Fibroblast of lung (primary cell): ENCODE measurements at regions not wholly inside any gene's neighbourhood (a gene's known extent, or its start where the extent isn't known, plus 50 kb on each side); places are given as distances from the start of the nearest gene placed in this dataset.

Experiments
- CTCF ChIP-seq, 2 donors: IDR thresholded peaks in 1 of 2; conservative IDR thresholded peaks in 1 of 2; 1 replicate in 1 of 2; 2 replicates in 1 of 2; pipeline ENCODE4 v1.5.1; 2011 to 2012; ENCODE audit warnings: low read length in 2 of 2, control low read depth in 1 of 2, inconsistent platforms in 1 of 2, low read depth in 1 of 2, mild to moderate bottlenecking in 1 of 2
- EZH2 ChIP-seq: IDR thresholded peaks from 2 replicates; pipeline ENCODE4 v1.5.1; 2012; ENCODE audit warnings: low read length, control low read depth, mild to moderate bottlenecking; ENCODE audit errors: missing control alignments

- no peak for TF ChIP-seq CTCF (conservative IDR thresholded peaks at IDR 0.05 in 1 of 2, IDR thresholded peaks at IDR 0.05 in 1 of 2; ENCODE audit: low read depth in 1 of 2, low read length in 2 of 2)
- TF ChIP-seq EZH2, result no peak
These were observed 292.8 kb upstream of the USP9Y start for GRCh38 chrY:12408236-12408635.
